IMR-90 (cell line): ENCODE measurements at regions not wholly inside any gene's neighbourhood (a gene's known extent, or its start where the extent isn't known, plus 50 kb on each side); places are given as distances from the start of the nearest gene placed in this dataset.

ENCODE experiments used
- ATAC-seq: fragments of 200-7000 bp; cut with Tn5 transposase; 2 replicates; pipeline ENCODE4 v1.9.1; 2020; ENCODE audit warnings: low read depth, mild to moderate bottlenecking, moderate library complexity
- BruUV-seq: library from RNA; stranded (reverse); fragments of 400-500 nt; replicated peaks from 2 replicates; lab custom pipeline; 2021; lab: Mats Ljungman, UMichigan
- CTCF ChIA-PET: fragments of 300-600 bp; formaldehyde crosslinking; extraction: SDS; loops from one replicate; lab custom pipeline; 2021; ENCODE audit warnings: antibody characterized with exemption; lab: Yijun Ruan, JAX
- POLR2A ChIA-PET: fragments of 300-600 bp; sonication (Branson Sonifier 250); formaldehyde crosslinking; loops from one replicate; lab custom pipeline; 2022; ENCODE audit warnings: antibody characterized with exemption; ENCODE audit not compliant: unreplicated experiment; lab: Charles Lee
- DNase-seq: peaks from one replicate; pipeline ENCODE4 v3.0.0; 2013
- H2AFZ ChIP-seq: replicated peaks from 2 replicates; pipeline ENCODE3; 2013; ENCODE audit warnings: low read length, mild to moderate bottlenecking; ENCODE audit not compliant: poor library complexity
- H2AK5ac ChIP-seq: 2 replicates; pipeline ENCODE4 v1.6.1; 2013; ENCODE audit warnings: low read depth, low read length, inconsistent platforms
- H2AK9ac ChIP-seq: replicated peaks from 2 replicates; pipeline ENCODE3; 2013; ENCODE audit warnings: mild to moderate bottlenecking, low read depth, low read length, moderate library complexity; ENCODE audit not compliant: poor library complexity
- H2BK120ac ChIP-seq: 2 replicates; pipeline ENCODE4 v1.6.1; 2013; ENCODE audit warnings: low read depth, low read length, inconsistent platforms
- H2BK15ac ChIP-seq: 3 replicates; pipeline ENCODE4 v1.6.1; 2013; ENCODE audit warnings: low read depth, low read length, inconsistent platforms
- H2BK20ac ChIP-seq: 2 replicates; pipeline ENCODE4 v1.6.1; 2013; ENCODE audit warnings: low read depth, mild to moderate bottlenecking, inconsistent platforms, low read length, moderate library complexity
- H2BK5ac ChIP-seq: 2 replicates; pipeline ENCODE4 v1.6.1; 2013; ENCODE audit warnings: mild to moderate bottlenecking, low read depth, low read length, inconsistent platforms; ENCODE audit not compliant: poor library complexity, severe bottlenecking
- H3K14ac ChIP-seq: replicated peaks from 2 replicates; pipeline ENCODE4 v1.6.1; 2013; ENCODE audit warnings: low read depth, low read length, inconsistent platforms
- H3K18ac ChIP-seq: 2 replicates; pipeline ENCODE4 v1.6.1; 2013; ENCODE audit warnings: low read depth, low read length, control low read depth
- H3K23ac ChIP-seq: 2 replicates; pipeline ENCODE4 v1.6.1; 2013; ENCODE audit warnings: low read depth, low read length, inconsistent platforms
- H3K27ac ChIP-seq: 2 replicates; pipeline ENCODE4 v1.5.1; 2013; ENCODE audit warnings: mild to moderate bottlenecking, control low read depth, low read length; ENCODE audit not compliant: insufficient read depth
- H3K27me3 ChIP-seq: 2 replicates; pipeline ENCODE4 v1.6.1; 2013; ENCODE audit warnings: low read length; ENCODE audit not compliant: control insufficient read depth, insufficient read depth
- H3K36me3 ChIP-seq: 2 replicates; pipeline ENCODE4 v1.6.1; 2013; ENCODE audit warnings: low read length, mixed read lengths; ENCODE audit not compliant: control insufficient read depth, insufficient read depth
- H3K4ac ChIP-seq: 2 replicates; pipeline ENCODE4 v1.6.1; 2013; ENCODE audit warnings: low read depth, low read length, inconsistent platforms
- H3K4me1 ChIP-seq: 2 replicates; pipeline ENCODE4 v1.6.1; 2013; ENCODE audit warnings: low read length, mixed read lengths; ENCODE audit not compliant: control insufficient read depth, insufficient read depth
- H3K4me2 ChIP-seq: 2 replicates; pipeline ENCODE4 v1.6.1; 2013; ENCODE audit warnings: low read depth, mild to moderate bottlenecking, control low read depth, low read length, moderate library complexity
- H3K4me3 ChIP-seq: 2 replicates; pipeline ENCODE4 v1.5.1; 2013; ENCODE audit warnings: low read depth, mild to moderate bottlenecking, control low read depth, low read length, moderate library complexity; ENCODE audit not compliant: insufficient read depth
- H3K56ac ChIP-seq: 2 replicates; pipeline ENCODE4 v1.6.1; 2013; ENCODE audit warnings: low read length, inconsistent platforms; ENCODE audit not compliant: insufficient read depth; ENCODE audit errors: extremely low read depth
- H3K79me1 ChIP-seq, 2 experiments: 2 replicates each; pipeline ENCODE4 v1.6.1; 2013; ENCODE audit warnings: low read length in 2 of 2, inconsistent platforms in 1 of 2, low read depth in 1 of 2
- H3K9ac ChIP-seq: 2 replicates; pipeline ENCODE4 v1.6.1; 2013; ENCODE audit warnings: low read depth, low read length, control low read depth
- H3K9me1 ChIP-seq: 2 replicates; pipeline ENCODE4 v1.6.1; 2013; ENCODE audit warnings: low read length, inconsistent platforms; ENCODE audit not compliant: insufficient read depth
- H3K9me3 ChIP-seq: 2 replicates; pipeline ENCODE4 v1.6.1; 2013; ENCODE audit warnings: low read length; ENCODE audit not compliant: control insufficient read depth, insufficient read depth
- H4K20me1 ChIP-seq: 2 replicates; pipeline ENCODE4 v1.6.1; 2013; ENCODE audit warnings: low read length, inconsistent platforms; ENCODE audit not compliant: insufficient read depth
- H4K5ac ChIP-seq: 2 replicates; pipeline ENCODE4 v1.6.1; 2013; ENCODE audit warnings: mild to moderate bottlenecking, low read depth, low read length, control low read depth
- H4K8ac ChIP-seq, 2 experiments: 2 replicates each; pipeline ENCODE4 v1.6.1; 2013; ENCODE audit warnings: low read depth in 2 of 2, low read length in 2 of 2, control low read depth in 1 of 2, inconsistent platforms in 1 of 2
- H4K91ac ChIP-seq: 2 replicates; pipeline ENCODE4 v1.6.1; 2013; ENCODE audit warnings: low read depth, low read length, inconsistent platforms; ENCODE audit not compliant: insufficient read depth
- CHD1 ChIP-seq: IDR thresholded peaks from 2 replicates; pipeline ENCODE4 v1.6.1; 2012; ENCODE audit warnings: low read depth, low read length, improper control_type of control experiment
- FOS ChIP-seq: fragments of 150-350 bp; IDR thresholded peaks from 2 replicates; pipeline ENCODE4 v1.6.1; 2016; ENCODE audit warnings: low read depth, low read length
- MAFK ChIP-seq: IDR thresholded peaks from 2 replicates; pipeline ENCODE4 v1.6.1; 2012; ENCODE audit warnings: low read depth, low read length, improper control_type of control experiment
- MXI1 ChIP-seq: IDR thresholded peaks from 2 replicates; pipeline ENCODE4 v1.6.1; 2012; ENCODE audit warnings: low read depth, mild to moderate bottlenecking, low read length, moderate library complexity, borderline replicate concordance
- POLR2A ChIP-seq: IDR thresholded peaks from 2 replicates; pipeline ENCODE4 v1.6.1; 2012; ENCODE audit warnings: mild to moderate bottlenecking, low read depth, low read length
- RAD21 ChIP-seq: IDR thresholded peaks from 2 replicates; pipeline ENCODE4 v1.6.1; 2012; ENCODE audit warnings: low read length, improper control_type of control experiment
- WGBS, 2 experiments: methylation state at CpG; one replicate each; pipeline versions ENCODE4 v1.1.5 to v1.1.7; 2013; ENCODE audit warnings: missing lambda C conversion rate in 2 of 2; ENCODE audit not compliant: insufficient read length in 1 of 2; ENCODE audit errors: extremely low coverage in 2 of 2; 5-methylcytosine and 5-hydroxymethylcytosine counted together
- dilution Hi-C: fragments of 300-500 bp; cut with HindIII; formaldehyde crosslinking; loops from one replicate; pipeline ENCODE4 v1.14.3; 2018; ENCODE audit warnings: low sequenced_read_pairs; ENCODE audit not compliant: unreplicated experiment
- in situ Hi-C: fragments of 300-500 bp; cut with MboI; formaldehyde crosslinking; loops from 3 replicates; pipeline ENCODE4 v1.14.3; 2019; ENCODE audit warnings: low sequenced_read_pairs, inconsistent platforms, mixed read lengths
- intact Hi-C: fragments of 100-400 bp; cut with micrococcal nuclease; formaldehyde crosslinking; loops from 2 replicates; pipeline ENCODE4 v1.10.0; 2022
- TF ChIP-seq, protein P1 (sequence below): conservative IDR thresholded peaks from 2 replicates; pipeline ENCODE4 v1.5.1; 2012; ENCODE audit warnings: mild to moderate bottlenecking, low read depth, low read length, improper control_type of control experiment
- TF ChIP-seq, protein P2 (sequence below): fragments of 150-350 bp; IDR thresholded peaks from 2 replicates; pipeline ENCODE4 v1.6.1; 2017; ENCODE audit warnings: mild to moderate bottlenecking, antibody characterized with exemption, low read length, low read depth
- TF ChIP-seq, protein P3 (sequence below): fragments of 150-350 bp; IDR thresholded peaks from 2 replicates; pipeline ENCODE4 v1.6.1; 2016; ENCODE audit warnings: low read depth, mild to moderate bottlenecking, low read length, moderate library complexity, borderline replicate concordance

DNA sequence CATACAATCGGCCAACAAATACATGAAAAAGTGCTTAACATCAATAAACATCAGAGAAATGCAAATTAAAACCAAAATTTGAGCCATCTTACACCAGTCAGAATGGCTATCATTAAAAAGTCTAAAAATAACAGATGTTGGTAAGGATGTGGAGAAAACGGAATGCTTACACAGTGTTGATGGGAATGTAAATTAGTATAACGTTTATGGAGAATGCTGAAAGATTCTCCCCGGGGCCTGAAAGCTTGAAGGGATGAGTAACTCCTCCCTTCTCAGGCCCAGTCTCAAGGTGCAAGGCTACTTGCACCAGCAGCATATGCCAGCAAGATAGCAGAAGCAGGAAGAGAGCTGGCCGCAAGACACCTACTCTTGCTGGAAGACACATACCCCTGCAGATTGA, 123.7 kb upstream of the NLGN1 start:
- POLR2A ChIA-PET: no interaction called here
- H3K56ac ChIP-seq: no peak overlapping the region
- in situ Hi-C loops (no loop called here), intact Hi-C loops (no loop called here), dilution Hi-C loops (no loop called here)
- H3K79me1 ChIP-seq: no peaks in the 10 kb centered on the region
- H2BK120ac ChIP-seq: no peak overlapping the region
- H3K9ac ChIP-seq: no peak overlapping the region
- DNase-seq: no peak
- H4K91ac ChIP-seq: no peak overlapping the region
- no peak overlapping the region for H3K18ac ChIP-seq
- H2AFZ ChIP-seq: no peak overlapping the region
- no peak overlapping the region for H4K8ac ChIP-seq
- no peak overlapping the region for H3K27ac ChIP-seq
- no peaks in the 10 kb centered on the region for H3K27me3 ChIP-seq
- no peaks in the 10 kb centered on the region for H3K4me1 ChIP-seq
- H4K5ac ChIP-seq: no peak overlapping the region
- CTCF ChIA-PET: no interaction called here
- BruUV-seq: no TSS peak
- H3K9me3 ChIP-seq: peaks cover 5% of the 10 kb centered on the region
- H3K4me2 ChIP-seq: no peak overlapping the region
- no peak overlapping the region for H2AK9ac ChIP-seq
- H3K4ac ChIP-seq: no peak overlapping the region
- no peaks in the 10 kb centered on the region for H3K9me1 ChIP-seq
- TF ChIP-seq, protein P1, sequence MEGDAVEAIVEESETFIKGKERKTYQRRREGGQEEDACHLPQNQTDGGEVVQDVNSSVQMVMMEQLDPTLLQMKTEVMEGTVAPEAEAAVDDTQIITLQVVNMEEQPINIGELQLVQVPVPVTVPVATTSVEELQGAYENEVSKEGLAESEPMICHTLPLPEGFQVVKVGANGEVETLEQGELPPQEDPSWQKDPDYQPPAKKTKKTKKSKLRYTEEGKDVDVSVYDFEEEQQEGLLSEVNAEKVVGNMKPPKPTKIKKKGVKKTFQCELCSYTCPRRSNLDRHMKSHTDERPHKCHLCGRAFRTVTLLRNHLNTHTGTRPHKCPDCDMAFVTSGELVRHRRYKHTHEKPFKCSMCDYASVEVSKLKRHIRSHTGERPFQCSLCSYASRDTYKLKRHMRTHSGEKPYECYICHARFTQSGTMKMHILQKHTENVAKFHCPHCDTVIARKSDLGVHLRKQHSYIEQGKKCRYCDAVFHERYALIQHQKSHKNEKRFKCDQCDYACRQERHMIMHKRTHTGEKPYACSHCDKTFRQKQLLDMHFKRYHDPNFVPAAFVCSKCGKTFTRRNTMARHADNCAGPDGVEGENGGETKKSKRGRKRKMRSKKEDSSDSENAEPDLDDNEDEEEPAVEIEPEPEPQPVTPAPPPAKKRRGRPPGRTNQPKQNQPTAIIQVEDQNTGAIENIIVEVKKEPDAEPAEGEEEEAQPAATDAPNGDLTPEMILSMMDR: no peak
- TF ChIP-seq, protein P2, sequence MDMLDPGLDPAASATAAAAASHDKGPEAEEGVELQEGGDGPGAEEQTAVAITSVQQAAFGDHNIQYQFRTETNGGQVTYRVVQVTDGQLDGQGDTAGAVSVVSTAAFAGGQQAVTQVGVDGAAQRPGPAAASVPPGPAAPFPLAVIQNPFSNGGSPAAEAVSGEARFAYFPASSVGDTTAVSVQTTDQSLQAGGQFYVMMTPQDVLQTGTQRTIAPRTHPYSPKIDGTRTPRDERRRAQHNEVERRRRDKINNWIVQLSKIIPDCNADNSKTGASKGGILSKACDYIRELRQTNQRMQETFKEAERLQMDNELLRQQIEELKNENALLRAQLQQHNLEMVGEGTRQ: no peak
- TF ChIP-seq FOS: no peak
- TF ChIP-seq CHD1: no peak
- TF ChIP-seq MAFK: no peak
- TF ChIP-seq, protein P3, sequence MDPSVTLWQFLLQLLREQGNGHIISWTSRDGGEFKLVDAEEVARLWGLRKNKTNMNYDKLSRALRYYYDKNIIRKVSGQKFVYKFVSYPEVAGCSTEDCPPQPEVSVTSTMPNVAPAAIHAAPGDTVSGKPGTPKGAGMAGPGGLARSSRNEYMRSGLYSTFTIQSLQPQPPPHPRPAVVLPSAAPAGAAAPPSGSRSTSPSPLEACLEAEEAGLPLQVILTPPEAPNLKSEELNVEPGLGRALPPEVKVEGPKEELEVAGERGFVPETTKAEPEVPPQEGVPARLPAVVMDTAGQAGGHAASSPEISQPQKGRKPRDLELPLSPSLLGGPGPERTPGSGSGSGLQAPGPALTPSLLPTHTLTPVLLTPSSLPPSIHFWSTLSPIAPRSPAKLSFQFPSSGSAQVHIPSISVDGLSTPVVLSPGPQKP: no peak
- no peak for TF ChIP-seq RAD21
- TF ChIP-seq POLR2A: no peak
- TF ChIP-seq MXI1: no peak
- H3K23ac ChIP-seq: no peak overlapping the region
- no peak overlapping the region for H3K14ac ChIP-seq
- no peak overlapping the region for H2AK5ac ChIP-seq
- ATAC-seq: no peak
- H3K36me3 ChIP-seq: no peaks in the 10 kb centered on the region
- H2BK5ac ChIP-seq: no peak overlapping the region
- no peak overlapping the region for H2BK15ac ChIP-seq
- H2BK20ac ChIP-seq: no peak overlapping the region
- H4K20me1 ChIP-seq: no peaks in the 10 kb centered on the region
- no CpG with 5 or more reads among the region's 5 CpGs for WGBS, 2 experiments
- no peak overlapping the region for H3K4me3 ChIP-seq
